ENCODE measurements at regions not wholly inside any gene's neighbourhood (a gene's known extent, or its start where the extent isn't known, plus 50 kb on each side); places are given as distances from the start of the nearest gene placed in this dataset.

GRCh38 chr18:71598374-71598773 is 945.8 kb downstream of the CBLN2 start:
- no peak overlapping the region for H3K4me3 ChIP-seq (ENCODE audit: low read length in 2 of 2)
- no peak overlapping the region for H3K27ac ChIP-seq (ENCODE audit: low read length)
- H3K27me3 ChIP-seq (ENCODE audit: control insufficient read depth in 1 of 2, insufficient read depth in 2 of 2, low read length in 2 of 2), result no peaks in the 10 kb centered on the region
- H3K36me3 ChIP-seq (ENCODE audit: control insufficient read depth in 2 of 2, insufficient read depth in 2 of 2, low read length in 2 of 2), result no peaks in the 10 kb centered on the region
- H3K9me3 ChIP-seq (ENCODE audit: control insufficient read depth in 2 of 2, low read length in 2 of 2), result no peaks in the 10 kb centered on the region
- H3K9ac ChIP-seq (ENCODE audit: low read length in 2 of 2), result no peak overlapping the region
- no peaks in the 10 kb centered on the region for H3K4me1 ChIP-seq (ENCODE audit: control insufficient read depth, insufficient read depth, low read length)

- Histone ChIP-seq H3K9ac (ENCODE audit: low read length in 2 of 2) (no peak overlapping the region), H3K36me3 (ENCODE audit: control insufficient read depth in 2 of 2, insufficient read depth in 2 of 2, low read length in 2 of 2) (no peaks in the 10 kb centered on the region), H3K4me3 (ENCODE audit: low read length in 2 of 2) (no peak overlapping the region), H3K27me3 (ENCODE audit: control insufficient read depth in 1 of 2, insufficient read depth in 2 of 2, low read length in 2 of 2) (no peaks in the 10 kb centered on the region), H3K27ac (ENCODE audit: low read length) (no peak overlapping the region), H3K4me1 (ENCODE audit: control insufficient read depth, insufficient read depth, low read length) (no peaks in the 10 kb centered on the region), H3K9me3 (ENCODE audit: control insufficient read depth in 2 of 2, low read length in 2 of 2) (no peaks in the 10 kb centered on the region)
These were observed 946.9 kb downstream of the CBLN2 start for GRCh38 chr18:71597219-71597618.

- Histone ChIP-seq H3K27ac (ENCODE audit: low read length) (no peak overlapping the region), H3K36me3 (ENCODE audit: control insufficient read depth in 2 of 2, insufficient read depth in 2 of 2, low read length in 2 of 2) (no peaks in the 10 kb centered on the region), H3K27me3 (ENCODE audit: control insufficient read depth in 1 of 2, insufficient read depth in 2 of 2, low read length in 2 of 2) (no peaks in the 10 kb centered on the region), H3K9ac (ENCODE audit: low read length in 2 of 2) (no peak overlapping the region), H3K9me3 (ENCODE audit: control insufficient read depth in 2 of 2, low read length in 2 of 2) (no peaks in the 10 kb centered on the region), H3K4me1 (ENCODE audit: control insufficient read depth, insufficient read depth, low read length) (no peaks in the 10 kb centered on the region), H3K4me3 (ENCODE audit: low read length in 2 of 2) (no peak overlapping the region)
These were observed 960.9 kb downstream of the CBLN2 start for GRCh38 chr18:71583252-71583651.

- H3K9me3 ChIP-seq (ENCODE audit: control insufficient read depth in 2 of 2, low read length in 2 of 2), result no peaks in the 10 kb centered on the region
- no peaks in the 10 kb centered on the region for H3K36me3 ChIP-seq (ENCODE audit: control insufficient read depth in 2 of 2, insufficient read depth in 2 of 2, low read length in 2 of 2)
- H3K27ac ChIP-seq (ENCODE audit: low read length), result no peak overlapping the region
- no peak overlapping the region for H3K9ac ChIP-seq (ENCODE audit: low read length in 2 of 2)
- H3K4me1 ChIP-seq (ENCODE audit: control insufficient read depth, insufficient read depth, low read length), result no peaks in the 10 kb centered on the region
- H3K27me3 ChIP-seq (ENCODE audit: control insufficient read depth in 1 of 2, insufficient read depth in 2 of 2, low read length in 2 of 2), result no peaks in the 10 kb centered on the region
- H3K4me3 ChIP-seq (ENCODE audit: low read length in 2 of 2), result no peak overlapping the region
These were observed 989.5 kb downstream of the CBLN2 start for GRCh38 chr18:71554686-71555085.

- H3K4me1 ChIP-seq (ENCODE audit: control insufficient read depth, insufficient read depth, low read length), result no peaks in the 10 kb centered on the region
These were observed 1002.5 kb downstream of the CBLN2 start for GRCh38 chr18:71541643-71542042.

GRCh38 chr18:71529703-71530303 is 1014.3 kb downstream of the CBLN2 start:
- H3K27ac ChIP-seq (ENCODE audit: low read length), result no peak overlapping the region

More at GRCh38 chr18:71541643-71542042, 1002.5 kb downstream of the CBLN2 start:
- Histone ChIP-seq H3K9ac (ENCODE audit: low read length in 2 of 2) (no peak overlapping the region), H3K36me3 (ENCODE audit: control insufficient read depth in 2 of 2, insufficient read depth in 2 of 2, low read length in 2 of 2) (no peaks in the 10 kb centered on the region), H3K4me3 (ENCODE audit: low read length in 2 of 2) (no peak overlapping the region), H3K9me3 (ENCODE audit: control insufficient read depth in 2 of 2, low read length in 2 of 2) (peaks cover 0 to 6% of the 10 kb centered on the region in 2 donors), H3K27me3 (ENCODE audit: control insufficient read depth in 1 of 2, insufficient read depth in 2 of 2, low read length in 2 of 2) (no peaks in the 10 kb centered on the region), H3K27ac (ENCODE audit: low read length) (no peak overlapping the region)

GRCh38 chr18:71523483-71524435 is 1020.4 kb downstream of the CBLN2 start:
- Histone ChIP-seq H3K27ac (ENCODE audit: low read length) (no peak overlapping the region), H3K9ac (ENCODE audit: low read length in 2 of 2) (no peak overlapping the region), H3K4me3 (ENCODE audit: low read length in 2 of 2) (no peak overlapping the region), H3K36me3 (ENCODE audit: control insufficient read depth in 2 of 2, insufficient read depth in 2 of 2, low read length in 2 of 2) (no peaks in the 10 kb centered on the region), H3K4me1 (ENCODE audit: control insufficient read depth, insufficient read depth, low read length) (no peaks in the 10 kb centered on the region), H3K9me3 (ENCODE audit: control insufficient read depth in 2 of 2, low read length in 2 of 2) (no peaks in the 10 kb centered on the region), H3K27me3 (ENCODE audit: control insufficient read depth in 1 of 2, insufficient read depth in 2 of 2, low read length in 2 of 2) (no peaks in the 10 kb centered on the region)

More at GRCh38 chr18:71529703-71530303, 1014.3 kb downstream of the CBLN2 start:
- Histone ChIP-seq H3K4me1 (ENCODE audit: control insufficient read depth, insufficient read depth, low read length) (no peaks in the 10 kb centered on the region), H3K36me3 (ENCODE audit: control insufficient read depth in 2 of 2, insufficient read depth in 2 of 2, low read length in 2 of 2) (no peaks in the 10 kb centered on the region), H3K9me3 (ENCODE audit: control insufficient read depth in 2 of 2, low read length in 2 of 2) (no peaks in the 10 kb centered on the region), H3K4me3 (ENCODE audit: low read length in 2 of 2) (no peak overlapping the region), H3K9ac (ENCODE audit: low read length in 2 of 2) (no peak overlapping the region), H3K27me3 (ENCODE audit: control insufficient read depth in 1 of 2, insufficient read depth in 2 of 2, low read length in 2 of 2) (no peaks in the 10 kb centered on the region)

- H3K9ac ChIP-seq (ENCODE audit: low read length in 2 of 2), result no peak overlapping the region
- no peaks in the 10 kb centered on the region for H3K36me3 ChIP-seq (ENCODE audit: control insufficient read depth in 2 of 2, insufficient read depth in 2 of 2, low read length in 2 of 2)
- no peaks in the 10 kb centered on the region for H3K9me3 ChIP-seq (ENCODE audit: control insufficient read depth in 2 of 2, low read length in 2 of 2)
- H3K27ac ChIP-seq (ENCODE audit: low read length), result no peak overlapping the region
- H3K27me3 ChIP-seq (ENCODE audit: control insufficient read depth in 1 of 2, insufficient read depth in 2 of 2, low read length in 2 of 2), result no peaks in the 10 kb centered on the region
- no peak overlapping the region for H3K4me3 ChIP-seq (ENCODE audit: low read length in 2 of 2)
- H3K4me1 ChIP-seq (ENCODE audit: control insufficient read depth, insufficient read depth, low read length), result no peaks in the 10 kb centered on the region
These were observed 1038.6 kb downstream of the CBLN2 start for GRCh38 chr18:71505526-71505925.

GRCh38 chr18:71503222-71503621 is 1040.9 kb downstream of the CBLN2 start:
- Histone ChIP-seq H3K4me3 (ENCODE audit: low read length in 2 of 2) (no peak overlapping the region), H3K27ac (ENCODE audit: low read length) (no peak overlapping the region), H3K36me3 (ENCODE audit: control insufficient read depth in 2 of 2, insufficient read depth in 2 of 2, low read length in 2 of 2) (no peaks in the 10 kb centered on the region), H3K9me3 (ENCODE audit: control insufficient read depth in 2 of 2, low read length in 2 of 2) (no peaks in the 10 kb centered on the region), H3K27me3 (ENCODE audit: control insufficient read depth in 1 of 2, insufficient read depth in 2 of 2, low read length in 2 of 2) (no peaks in the 10 kb centered on the region), H3K9ac (ENCODE audit: low read length in 2 of 2) (no peak overlapping the region), H3K4me1 (ENCODE audit: control insufficient read depth, insufficient read depth, low read length) (no peaks in the 10 kb centered on the region)

GRCh38 chr18:71485611-71486010 is 1058.5 kb downstream of the CBLN2 start:
- peaks cover 0 to 3% of the 10 kb centered on the region in 2 donors for H3K9me3 ChIP-seq (ENCODE audit: control insufficient read depth in 2 of 2, low read length in 2 of 2)
- no peaks in the 10 kb centered on the region for H3K4me1 ChIP-seq (ENCODE audit: control insufficient read depth, insufficient read depth, low read length)
- no peak overlapping the region for H3K27ac ChIP-seq (ENCODE audit: low read length)
- H3K27me3 ChIP-seq (ENCODE audit: control insufficient read depth in 1 of 2, insufficient read depth in 2 of 2, low read length in 2 of 2), result no peaks in the 10 kb centered on the region
- no peak overlapping the region for H3K9ac ChIP-seq (ENCODE audit: low read length in 2 of 2)
- H3K4me3 ChIP-seq (ENCODE audit: low read length in 2 of 2), result no peak overlapping the region
- no peaks in the 10 kb centered on the region for H3K36me3 ChIP-seq (ENCODE audit: control insufficient read depth in 2 of 2, insufficient read depth in 2 of 2, low read length in 2 of 2)
